GM19023 (cell line): ENCODE measurements at regions not wholly inside any gene's neighbourhood (a gene's known extent, or its start where the extent isn't known, plus 50 kb on each side); places are given as distances from the start of the nearest gene placed in this dataset.

Experiments
- ATAC-seq: cut with Tn5 transposase; IDR thresholded peaks from one replicate; pipeline ENCODE4 v1.9.1; 2021; ENCODE audit warnings: mild to moderate bottlenecking, moderate library complexity; ENCODE audit not compliant: unreplicated experiment

DNA sequence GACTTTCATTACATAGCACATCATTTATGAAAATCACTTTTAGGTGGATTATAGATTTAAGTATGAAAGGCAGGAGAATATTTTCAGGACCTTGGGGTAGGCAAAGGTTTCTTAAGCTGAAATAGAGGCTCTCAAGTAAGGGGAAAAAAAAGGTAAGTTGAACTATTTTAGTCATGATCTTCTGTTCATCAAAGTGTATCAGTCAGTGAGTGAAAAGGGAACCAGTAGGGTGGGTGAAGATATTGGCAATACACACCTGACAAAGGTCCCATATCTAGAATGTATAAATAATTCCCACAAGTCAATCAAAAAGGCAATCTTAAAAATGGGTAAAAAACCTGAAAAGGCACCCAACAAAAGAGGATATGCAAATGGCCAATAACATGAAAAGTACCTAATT is 218.6 kb downstream of the KLF13 start:
- ATAC-seq: no peak

DNA sequence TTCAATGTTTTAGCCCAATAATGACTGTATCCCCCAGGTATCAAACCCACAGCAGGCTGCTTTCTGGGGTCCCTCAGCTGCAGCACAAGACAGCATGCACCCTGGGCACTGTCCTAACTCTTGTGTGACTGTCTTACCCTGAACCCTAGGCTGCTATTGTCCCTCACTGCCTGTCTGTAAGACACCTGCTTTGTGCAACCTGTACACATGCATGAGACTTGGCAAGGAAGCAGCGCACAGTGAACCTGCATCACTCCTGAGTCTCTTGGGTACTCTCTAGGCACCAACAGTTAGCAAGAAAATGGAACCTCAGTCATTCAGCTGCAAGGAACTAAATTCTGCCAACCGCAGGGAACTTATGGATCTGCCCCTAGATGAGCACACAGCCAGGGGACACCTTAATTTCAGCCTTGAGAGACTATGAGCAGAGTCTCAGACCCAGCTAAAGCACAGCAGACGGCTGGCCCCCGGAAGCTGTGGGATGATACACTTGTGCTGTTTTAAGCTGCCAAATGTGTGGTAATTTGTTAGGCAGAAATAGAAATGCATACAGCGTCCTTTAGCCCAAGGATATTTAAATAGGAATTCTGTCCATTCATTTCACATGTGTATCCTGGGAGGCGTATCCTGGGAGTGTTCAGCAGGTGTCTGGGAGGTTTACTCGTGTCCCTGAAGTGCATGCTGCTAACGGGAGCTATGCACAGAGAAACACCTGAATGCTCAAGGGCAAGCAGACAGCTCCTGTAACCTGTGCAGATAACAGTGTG is 223.8 kb downstream of the KLF13 start:
- no peak for ATAC-seq

DNA sequence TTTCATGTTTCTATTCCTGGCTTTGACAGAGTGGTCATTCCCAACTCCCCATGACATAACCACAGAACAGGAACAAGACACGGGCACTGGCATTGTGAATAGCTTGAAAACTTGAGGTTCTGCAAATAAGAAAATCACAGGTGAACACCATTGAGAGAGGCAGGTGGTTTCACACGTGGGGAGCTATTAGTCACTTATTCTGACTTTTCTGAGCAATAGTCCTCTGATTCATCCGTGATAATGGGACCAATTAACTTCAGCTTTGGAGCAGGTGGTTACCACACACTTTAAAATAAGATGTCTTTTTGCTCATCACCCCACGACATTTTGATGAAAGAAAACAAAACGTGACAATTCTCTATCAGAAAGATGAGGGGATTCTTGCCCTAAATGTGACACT is 224.7 kb downstream of the KLF13 start:
- ATAC-seq: no peak

DNA sequence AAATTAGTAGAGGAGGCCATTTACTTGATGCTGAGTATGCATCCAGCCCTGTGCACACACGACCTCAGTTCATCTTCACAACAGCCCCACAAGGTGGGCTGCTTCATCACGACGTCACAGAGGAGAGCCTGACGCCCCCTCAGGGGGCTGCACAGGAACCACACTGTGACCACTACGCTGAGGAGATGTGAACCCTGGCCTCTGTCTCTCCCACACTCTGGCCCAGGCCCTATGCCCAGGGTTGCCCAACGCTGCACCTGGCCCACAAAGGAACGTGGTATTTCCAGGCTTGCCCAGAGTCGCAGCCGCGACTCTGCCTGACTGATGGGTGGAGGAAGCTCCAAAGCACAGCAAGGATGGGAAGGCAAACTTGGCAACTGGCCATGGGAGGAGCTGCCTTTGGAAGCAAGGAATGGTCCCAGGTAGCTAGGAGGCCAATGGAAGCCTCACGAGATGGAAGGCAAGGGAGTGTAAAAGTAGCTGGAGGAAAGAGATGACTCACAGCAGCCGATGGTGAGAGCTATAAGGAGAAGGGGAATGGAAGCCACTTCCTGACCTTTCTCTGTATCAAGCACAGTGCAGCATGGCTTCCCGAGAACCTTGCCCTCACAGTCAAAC is 226.0 kb downstream of the KLF13 start:
- no peak for ATAC-seq

DNA sequence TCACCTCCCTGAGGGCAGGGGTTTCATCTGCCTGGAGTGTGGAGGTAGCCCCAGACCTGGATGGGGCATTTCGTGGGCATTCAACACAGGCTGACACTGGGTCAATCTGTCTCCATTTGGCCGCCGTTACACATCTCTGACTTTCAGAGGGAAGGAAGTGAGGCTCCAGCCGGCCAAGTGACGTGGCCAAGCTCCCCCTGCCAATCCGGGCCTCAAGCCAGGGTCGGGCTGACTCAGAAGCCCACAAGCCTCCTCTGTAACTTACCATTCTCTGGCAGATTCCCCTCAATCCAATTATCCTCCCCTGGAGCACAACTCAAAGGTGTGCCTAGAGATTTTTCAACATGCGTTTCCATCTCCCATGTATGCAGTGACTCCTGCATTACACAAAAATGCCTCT is 227.6 kb downstream of the KLF13 start:
- ATAC-seq: no peak

DNA sequence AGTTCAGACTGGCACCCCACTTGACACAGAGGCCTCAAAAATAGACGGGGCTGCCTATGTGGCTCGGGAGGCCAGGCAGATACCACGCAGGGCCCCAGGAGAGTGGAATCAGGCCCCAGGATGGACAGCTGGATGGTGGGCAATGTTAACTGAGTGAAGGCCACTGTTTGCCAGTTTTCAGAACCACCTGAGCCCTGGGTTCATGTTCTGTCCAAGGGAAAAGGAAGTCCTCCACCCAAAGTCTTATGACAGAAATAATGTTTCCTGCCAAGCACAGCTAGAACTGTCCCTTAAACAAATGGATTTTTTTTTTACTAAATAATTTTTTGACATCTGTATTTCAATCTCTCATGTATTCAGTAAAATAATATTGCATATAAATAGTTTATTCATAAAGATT is 228.4 kb downstream of the KLF13 start:
- no peak for ATAC-seq

DNA sequence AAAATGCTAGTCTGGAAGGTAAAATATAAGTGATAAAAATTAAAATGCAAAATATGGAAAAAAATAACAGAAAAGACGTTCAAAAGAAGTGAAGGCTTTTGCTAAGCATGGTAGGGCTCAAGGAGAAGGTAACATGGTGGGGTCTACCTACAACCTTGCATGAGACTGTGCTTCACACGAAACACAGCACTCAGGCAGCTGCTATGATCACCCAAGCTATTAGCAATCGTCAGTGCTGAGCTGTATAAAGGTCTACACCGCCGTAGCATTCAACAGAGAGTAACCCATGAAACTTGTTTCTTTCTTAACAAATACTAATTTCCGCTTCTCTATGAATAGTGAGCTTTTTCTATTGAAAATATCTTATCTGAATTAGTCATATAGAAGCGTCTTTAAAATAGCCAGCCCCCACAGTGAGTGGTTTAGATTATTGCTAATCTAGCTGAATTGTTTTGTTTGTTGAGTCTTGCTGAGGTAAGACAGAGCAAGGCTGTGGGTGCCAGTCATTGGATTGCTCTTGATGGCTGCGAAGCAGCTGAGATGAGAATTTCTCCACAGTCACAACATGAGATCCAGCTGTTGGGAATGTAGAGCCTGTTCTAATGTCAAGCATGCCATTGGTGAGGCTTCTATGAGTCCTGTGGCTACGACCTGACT is 230.0 kb downstream of the KLF13 start:
- ATAC-seq: no peak

DNA sequence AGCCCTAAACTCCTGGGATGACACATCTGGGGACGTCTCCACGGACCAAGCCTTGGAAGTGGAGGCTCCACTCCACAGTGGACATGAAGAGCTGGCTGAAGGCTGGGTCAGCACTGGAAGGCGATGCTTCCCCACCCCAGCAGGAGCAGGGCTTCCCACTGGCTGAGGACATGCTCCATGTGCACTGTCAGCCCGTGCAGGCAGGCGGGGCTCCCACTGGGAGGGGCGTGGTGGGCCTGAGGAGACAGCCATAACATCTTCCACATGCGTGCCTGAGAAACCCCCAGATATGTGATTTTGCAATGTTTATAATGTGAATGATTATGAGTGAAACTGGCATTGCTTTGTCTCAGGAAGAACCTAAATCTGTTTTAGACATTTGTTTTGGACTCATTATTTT is 231.3 kb downstream of the KLF13 start:
- ATAC-seq: no peak

DNA sequence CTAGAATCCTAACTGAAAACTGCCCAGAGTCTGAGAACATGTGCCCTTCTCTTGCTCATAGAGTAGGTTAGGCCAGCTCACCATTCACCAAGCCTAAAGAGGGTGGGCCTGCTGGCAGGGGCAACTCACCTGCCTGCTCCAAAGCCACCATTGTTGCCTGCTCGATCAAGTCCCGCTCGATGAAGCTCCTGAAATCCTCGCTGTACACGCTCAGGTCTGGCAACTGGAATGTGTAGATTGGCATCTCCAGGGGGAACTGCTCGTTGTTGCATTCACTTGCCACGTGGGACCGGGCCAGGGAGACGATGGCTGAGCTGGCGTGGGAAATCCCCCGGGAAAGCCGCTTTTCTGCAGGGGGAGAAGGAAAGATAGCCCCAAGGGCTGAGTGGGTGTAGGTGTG is 232.2 kb downstream of the KLF13 start:
- no peak for ATAC-seq

DNA sequence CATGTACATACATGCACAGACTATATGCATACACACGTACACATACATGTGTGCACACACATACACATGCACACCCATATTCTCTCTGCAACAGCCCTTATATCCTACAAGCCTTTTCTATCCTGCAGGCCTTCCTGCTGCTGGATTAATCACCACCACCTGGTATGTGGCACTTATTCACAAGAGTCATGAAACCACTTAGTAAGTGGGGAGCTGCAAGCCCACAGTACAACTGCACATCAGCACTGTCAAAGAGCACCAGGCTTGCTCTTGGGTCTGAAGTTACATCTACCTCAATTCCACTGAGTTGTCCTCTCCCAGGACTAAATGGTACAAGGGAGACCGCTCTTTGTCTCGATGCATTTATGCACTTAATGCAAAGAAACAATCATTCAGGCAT is 233.2 kb downstream of the KLF13 start:
- ATAC-seq: no peak

DNA sequence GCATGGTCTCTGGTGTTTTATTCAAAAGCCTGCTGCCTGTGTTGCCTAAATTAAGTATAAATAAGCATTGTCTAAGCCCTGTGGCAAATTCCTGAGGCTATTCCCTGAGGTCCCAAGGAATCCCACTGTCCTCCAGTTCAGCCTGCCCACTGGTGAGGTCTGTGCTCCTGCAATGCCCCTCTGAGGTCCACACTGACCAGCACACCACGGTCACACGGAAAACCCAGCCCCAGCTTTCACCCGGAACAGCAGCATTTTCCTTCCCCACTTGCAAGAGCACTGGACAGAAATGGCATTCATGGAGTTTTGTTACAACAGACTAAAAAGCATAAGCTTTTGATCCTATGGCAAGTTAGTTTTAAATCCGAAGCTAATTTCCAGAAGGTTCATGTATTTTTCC is 234.0 kb downstream of the KLF13 start:
- no peak for ATAC-seq

DNA sequence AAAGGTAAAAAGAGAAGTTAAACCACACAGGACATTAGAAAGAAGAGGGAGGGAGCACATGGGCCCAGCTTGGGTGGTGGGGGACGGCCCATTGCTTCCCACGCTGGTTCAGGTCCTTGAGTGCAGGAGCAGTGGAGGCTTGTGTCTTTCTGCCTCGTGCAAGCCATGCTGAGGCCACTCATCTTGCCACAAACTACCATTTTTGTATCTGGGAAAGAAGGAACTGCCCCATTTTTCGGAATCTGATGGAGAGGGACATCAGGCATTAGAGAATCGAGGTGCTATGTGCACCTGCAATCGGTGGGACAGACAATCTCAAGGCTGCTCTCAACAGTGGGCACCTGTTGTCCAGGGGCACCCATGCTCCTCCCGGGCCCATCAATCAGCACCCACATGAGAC is 234.5 kb downstream of the KLF13 start:
- no peak for ATAC-seq

DNA sequence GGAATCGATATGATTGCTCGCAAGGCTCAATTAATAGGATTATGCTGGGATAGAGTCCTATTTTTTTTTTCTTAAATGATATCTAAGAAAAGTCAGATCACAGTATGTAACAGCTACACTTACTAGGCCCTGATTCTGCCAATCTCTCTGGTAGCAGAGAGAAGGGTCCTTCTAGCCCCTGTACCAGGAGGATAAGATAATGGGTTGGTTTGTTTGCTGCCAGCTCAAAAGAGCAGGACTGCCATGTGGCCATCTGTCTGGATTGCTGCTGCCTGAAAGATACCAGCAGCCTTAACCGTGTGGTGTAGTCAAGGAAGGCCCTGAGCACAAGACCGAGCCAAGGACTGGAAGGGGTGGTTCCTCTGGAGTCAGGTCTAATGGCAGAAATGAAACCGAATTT is 236.4 kb downstream of the KLF13 start:
- no peak for ATAC-seq

DNA sequence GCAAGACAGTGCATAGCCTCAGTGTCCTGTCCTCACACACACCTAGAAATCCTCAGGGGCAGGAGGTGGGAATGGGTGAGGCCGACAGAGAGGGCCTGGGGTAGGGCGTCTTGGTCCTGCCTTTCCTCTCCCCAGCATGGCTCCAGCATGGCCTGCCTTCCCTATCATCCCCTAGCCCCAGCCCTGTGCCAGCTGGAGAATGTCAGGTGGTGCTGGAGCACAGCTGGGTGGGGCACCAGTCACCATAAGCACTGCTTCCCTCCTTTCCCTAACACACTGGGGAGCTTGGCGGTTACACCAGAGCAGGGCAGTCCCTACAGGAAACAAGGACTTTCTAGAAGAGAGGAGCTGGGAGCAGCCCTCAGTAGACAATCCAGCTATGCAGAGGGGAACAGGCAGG is 236.8 kb downstream of the KLF13 start:
- no peak for ATAC-seq

DNA sequence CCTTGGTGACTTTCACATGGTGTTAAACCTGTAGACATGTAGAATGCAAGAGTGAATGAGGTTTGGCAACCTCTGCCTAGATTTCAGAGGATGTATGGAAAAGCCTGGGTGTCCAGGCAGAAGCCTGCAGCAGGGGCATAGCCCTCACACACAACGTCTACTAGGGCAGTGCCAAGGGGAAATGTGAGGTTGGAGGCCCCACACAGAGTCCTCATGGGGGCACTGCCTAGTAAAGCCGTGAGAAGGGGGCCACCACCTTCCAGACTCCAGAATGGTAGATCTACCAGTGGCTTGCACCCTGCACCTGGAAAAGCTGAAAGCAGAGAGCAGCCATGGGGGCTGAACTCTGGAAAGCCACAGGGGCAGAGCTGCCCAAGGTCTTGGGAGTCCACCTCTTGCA is 241.2 kb downstream of the KLF13 start:
- ATAC-seq: no peak

DNA sequence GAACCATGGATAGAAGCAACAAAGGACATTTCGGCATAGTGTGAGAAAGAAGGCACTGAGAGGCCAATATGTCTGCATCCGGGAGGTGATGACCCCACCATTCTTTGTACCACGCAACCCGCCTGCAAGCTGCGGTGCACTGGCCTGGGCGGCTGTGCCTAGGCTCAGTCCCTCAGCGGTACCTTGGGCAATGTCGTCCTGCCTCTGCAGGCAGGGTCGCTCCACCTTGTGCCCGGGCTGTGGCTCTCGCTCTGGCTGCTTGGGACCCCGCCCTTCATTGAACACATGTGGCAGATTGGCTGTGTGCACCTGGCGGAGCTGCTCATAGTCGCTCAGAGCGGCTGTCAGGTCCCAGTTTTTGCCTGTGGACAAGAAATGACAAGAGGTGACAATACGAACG is 243.2 kb downstream of the KLF13 start:
- ATAC-seq: no peak

DNA sequence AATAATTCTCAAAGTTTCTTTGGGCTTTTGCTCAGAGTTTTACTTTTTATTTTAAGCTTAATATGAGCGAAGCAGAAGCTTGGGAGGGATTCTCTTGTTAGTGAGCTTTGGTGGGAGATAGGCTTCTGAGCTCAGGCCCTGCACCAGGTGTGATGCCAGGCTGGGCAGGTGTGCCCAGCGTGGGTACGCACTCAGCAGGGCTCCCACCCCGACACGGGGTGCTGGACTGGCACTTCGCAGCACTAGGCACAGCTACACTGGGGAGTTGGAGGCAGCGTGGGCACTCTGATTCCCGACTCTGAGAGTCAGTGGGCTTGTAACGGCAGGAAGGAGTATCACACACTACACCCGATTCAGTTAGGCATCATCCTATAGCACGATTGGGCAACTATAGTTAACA is 244.0 kb downstream of the KLF13 start:
- no peak for ATAC-seq

DNA sequence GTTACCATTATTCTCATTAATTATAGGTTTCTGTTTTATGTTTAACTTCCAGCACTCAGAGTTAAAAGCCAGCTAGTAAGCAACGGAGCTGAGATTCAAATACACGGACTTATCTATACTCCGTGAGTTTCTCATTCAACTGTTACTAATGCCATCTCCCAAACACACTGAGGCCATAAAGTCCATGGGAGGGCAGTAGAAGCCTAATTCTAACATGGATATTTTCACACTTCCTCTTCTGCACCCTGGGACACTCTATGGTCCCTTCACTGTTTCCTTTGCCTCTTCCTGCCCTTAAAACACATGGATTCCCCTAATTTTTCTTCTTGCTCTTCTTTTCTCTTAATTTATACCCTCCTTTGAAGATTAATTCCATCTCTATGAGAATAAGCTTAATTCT is 245.0 kb downstream of the KLF13 start:
- ATAC-seq: no peak

DNA sequence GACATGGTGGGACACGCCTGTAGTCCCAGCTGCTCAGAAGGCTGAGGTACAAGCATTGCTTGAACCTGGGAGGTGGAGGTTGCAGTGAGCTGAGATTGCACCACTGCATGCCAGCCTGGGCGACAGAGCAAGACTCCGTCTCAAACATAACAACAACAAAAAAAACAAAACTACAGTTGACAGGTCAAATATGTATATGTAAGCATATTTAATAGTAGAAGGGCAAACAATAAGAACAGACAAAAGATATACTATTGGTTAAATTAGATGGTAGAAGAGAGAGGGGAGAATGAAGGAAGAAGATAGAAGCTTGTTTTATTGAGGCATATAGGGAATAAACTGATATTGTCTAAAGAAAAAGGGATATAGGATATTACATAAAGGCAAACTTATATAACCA is 247.1 kb downstream of the KLF13 start:
- no peak for ATAC-seq

DNA sequence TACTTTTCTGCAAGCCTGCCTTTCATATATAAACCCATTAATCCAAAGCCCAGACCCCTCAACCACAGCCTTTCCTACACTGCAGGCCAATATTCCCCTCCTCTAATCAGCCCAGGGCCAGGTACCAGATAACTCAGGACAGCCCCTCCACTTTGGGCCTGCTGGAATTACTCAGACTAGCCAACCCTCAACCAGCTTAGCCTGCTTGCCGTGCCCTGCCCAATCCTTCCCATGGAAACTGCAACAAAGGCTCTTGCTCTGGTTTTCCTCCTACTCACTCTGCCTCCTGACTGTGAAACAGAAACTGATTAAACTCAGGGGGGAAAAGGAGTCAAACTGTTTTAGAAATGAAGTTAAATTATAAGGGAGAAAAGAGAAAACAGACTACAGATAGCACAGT is 248.1 kb downstream of the KLF13 start:
- no peak for ATAC-seq

DNA sequence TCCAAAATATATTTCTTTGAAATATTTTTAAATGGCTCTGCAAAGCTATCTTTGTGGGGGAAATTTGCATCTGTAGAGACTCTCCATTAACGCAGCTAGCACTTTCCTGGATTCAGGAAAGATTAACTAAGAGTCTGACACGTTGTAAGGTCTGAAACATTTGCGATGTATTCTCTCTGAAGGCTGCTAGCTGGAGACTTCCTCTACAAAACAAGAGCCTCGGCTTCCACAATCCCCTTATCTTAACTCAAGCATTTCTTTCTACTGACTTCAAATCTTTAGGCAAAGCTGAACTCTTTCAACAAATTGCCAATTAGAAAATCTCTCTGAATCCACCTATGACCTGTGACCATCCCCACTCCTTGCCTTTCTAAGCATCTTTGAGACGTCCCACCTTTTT is 250.5 kb downstream of the KLF13 start:
- no peak for ATAC-seq

DNA sequence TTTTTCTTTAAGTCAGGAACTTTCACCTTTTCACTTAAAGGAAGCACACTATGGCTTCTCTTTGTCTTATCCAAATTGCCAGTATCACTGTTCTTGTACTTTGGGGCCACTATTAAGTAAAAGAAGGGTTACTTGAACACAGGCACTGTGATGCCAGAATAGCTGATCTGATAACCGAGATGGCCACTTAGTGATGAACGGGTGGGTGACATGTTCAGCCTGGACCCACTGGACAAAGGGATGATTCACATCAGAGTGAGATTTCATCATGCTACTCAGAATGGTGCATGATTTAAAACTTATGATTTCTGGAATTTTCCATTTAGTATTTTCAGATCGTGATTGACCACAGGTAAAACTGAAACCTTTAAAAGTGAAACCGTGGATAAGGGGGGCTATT is 252.6 kb downstream of the KLF13 start:
- no peak for ATAC-seq
